ENCODE measurements at regions not wholly inside any gene's neighbourhood (a gene's known extent, or its start where the extent isn't known, plus 50 kb on each side); places are given as distances from the start of the nearest gene placed in this dataset.
"Not testable (repeated sequence)": the region's sequence is repeated elsewhere in the genome, so short reads cannot be mapped to it uniquely, and the experiment has no call there.

GRCh38 chr12:90802727-90803126, 152.2 kb downstream of the CCER1 start:
- H3K36me3 Mint-ChIP-seq (ENCODE audit: low read depth): no peaks in the 10 kb centered on the region
- no peak overlapping the region for H3K4me3 Mint-ChIP-seq
- H3K4me1 Mint-ChIP-seq (ENCODE audit: low read depth): no peaks in the 10 kb centered on the region
- H3K27me3 Mint-ChIP-seq: no peaks in the 10 kb centered on the region
- H3K9me3 Mint-ChIP-seq: peaks cover 4% of the 10 kb centered on the region
- no peak overlapping the region for H3K27ac Mint-ChIP-seq

- H3K4me1 Mint-ChIP-seq (ENCODE audit: low read depth): no peaks in the 10 kb centered on the region
- H3K4me3 Mint-ChIP-seq: no peak overlapping the region
- H3K9me3 Mint-ChIP-seq: peaks cover 4% of the 10 kb centered on the region
- H3K27me3 Mint-ChIP-seq: no peaks in the 10 kb centered on the region
- no peak overlapping the region for H3K27ac Mint-ChIP-seq
- no peaks in the 10 kb centered on the region for H3K36me3 Mint-ChIP-seq (ENCODE audit: low read depth)
Observed at GRCh38 chr12:90801776-90802175, 153.2 kb downstream of the CCER1 start.

GRCh38 chr12:90794212-90794611, 160.8 kb downstream of the CCER1 start:
- Mint-ChIP-seq H3K4me3 (no peak overlapping the region), H3K36me3 (ENCODE audit: low read depth) (no peaks in the 10 kb centered on the region), H3K4me1 (ENCODE audit: low read depth) (no peaks in the 10 kb centered on the region), H3K27ac (no peak overlapping the region), H3K9me3 (no peaks in the 10 kb centered on the region), H3K27me3 (no peaks in the 10 kb centered on the region)

GRCh38 chr12:90792718-90793117, 162.3 kb downstream of the CCER1 start:
- H3K27ac Mint-ChIP-seq; H3K4me1 Mint-ChIP-seq (ENCODE audit: low read depth); H3K4me3 Mint-ChIP-seq: not testable (repeated sequence)

GRCh38 chr12:90791445-90791844, 163.5 kb downstream of the CCER1 start:
- H3K9me3 Mint-ChIP-seq: no peaks in the 10 kb centered on the region
- no peak overlapping the region for H3K4me3 Mint-ChIP-seq
- no peak overlapping the region for H3K27ac Mint-ChIP-seq
- H3K4me1 Mint-ChIP-seq (ENCODE audit: low read depth): no peaks in the 10 kb centered on the region
- H3K27me3 Mint-ChIP-seq: no peaks in the 10 kb centered on the region
- H3K36me3 Mint-ChIP-seq (ENCODE audit: low read depth): no peaks in the 10 kb centered on the region

More at GRCh38 chr12:90792718-90793117, 162.3 kb downstream of the CCER1 start:
- not testable (repeated sequence) for H3K9me3 Mint-ChIP-seq; H3K36me3 Mint-ChIP-seq (ENCODE audit: low read depth); H3K27me3 Mint-ChIP-seq

GRCh38 chr12:90790747-90791146, 164.2 kb downstream of the CCER1 start:
- Mint-ChIP-seq H3K9me3 (no peaks in the 10 kb centered on the region), H3K4me3 (no peak overlapping the region), H3K27ac (no peak overlapping the region), H3K36me3 (ENCODE audit: low read depth) (no peaks in the 10 kb centered on the region), H3K27me3 (no peaks in the 10 kb centered on the region), H3K4me1 (ENCODE audit: low read depth) (no peaks in the 10 kb centered on the region)

GRCh38 chr12:90773491-90773890, 181.5 kb downstream of the CCER1 start:
- Mint-ChIP-seq H3K36me3 (ENCODE audit: low read depth) (no peaks in the 10 kb centered on the region), H3K27ac (no peak overlapping the region), H3K27me3 (no peaks in the 10 kb centered on the region)

GRCh38 chr12:90770861-90771260, 184.1 kb downstream of the CCER1 start:
- Mint-ChIP-seq H3K4me1 (ENCODE audit: low read depth) (no peaks in the 10 kb centered on the region), H3K27ac (no peak overlapping the region), H3K36me3 (ENCODE audit: low read depth) (no peaks in the 10 kb centered on the region), H3K4me3 (no peak overlapping the region), H3K27me3 (no peaks in the 10 kb centered on the region), H3K9me3 (no peaks in the 10 kb centered on the region)

More at GRCh38 chr12:90773491-90773890, 181.5 kb downstream of the CCER1 start:
- H3K4me1 Mint-ChIP-seq (ENCODE audit: low read depth): no peaks in the 10 kb centered on the region
- no peaks in the 10 kb centered on the region for H3K9me3 Mint-ChIP-seq
- H3K4me3 Mint-ChIP-seq: no peak overlapping the region

GRCh38 chr12:90757957-90758356, 197.0 kb downstream of the CCER1 start:
- Mint-ChIP-seq H3K4me1 (ENCODE audit: low read depth) (no peaks in the 10 kb centered on the region), H3K27me3 (no peaks in the 10 kb centered on the region), H3K9me3 (peaks cover 5% of the 10 kb centered on the region), H3K27ac (no peak overlapping the region), H3K4me3 (no peak overlapping the region), H3K36me3 (ENCODE audit: low read depth) (no peaks in the 10 kb centered on the region)

GRCh38 chr12:90745211-90745610, 209.8 kb downstream of the CCER1 start:
- no peaks in the 10 kb centered on the region for H3K36me3 Mint-ChIP-seq (ENCODE audit: low read depth)
- peaks cover 6% of the 10 kb centered on the region for H3K9me3 Mint-ChIP-seq

GRCh38 chr12:90741611-90742010, 213.4 kb downstream of the CCER1 start:
- H3K4me3 Mint-ChIP-seq: no peak overlapping the region
- H3K27me3 Mint-ChIP-seq: no peaks in the 10 kb centered on the region
- H3K4me1 Mint-ChIP-seq (ENCODE audit: low read depth): no peaks in the 10 kb centered on the region
- peaks cover 6% of the 10 kb centered on the region for H3K9me3 Mint-ChIP-seq
- no peaks in the 10 kb centered on the region for H3K36me3 Mint-ChIP-seq (ENCODE audit: low read depth)
- no peak overlapping the region for H3K27ac Mint-ChIP-seq

More at GRCh38 chr12:90745211-90745610, 209.8 kb downstream of the CCER1 start:
- Mint-ChIP-seq H3K27me3 (no peaks in the 10 kb centered on the region), H3K27ac (no peak overlapping the region), H3K4me3 (no peak overlapping the region), H3K4me1 (ENCODE audit: low read depth) (no peaks in the 10 kb centered on the region)

- no peaks in the 10 kb centered on the region for H3K36me3 Mint-ChIP-seq (ENCODE audit: low read depth)
- H3K4me1 Mint-ChIP-seq (ENCODE audit: low read depth): no peaks in the 10 kb centered on the region
- no peaks in the 10 kb centered on the region for H3K27me3 Mint-ChIP-seq
- peaks cover 9% of the 10 kb centered on the region for H3K9me3 Mint-ChIP-seq
- no peak overlapping the region for H3K4me3 Mint-ChIP-seq
- H3K27ac Mint-ChIP-seq: no peak overlapping the region
Observed at GRCh38 chr12:90729736-90730135, 225.2 kb downstream of the CCER1 start.

- Mint-ChIP-seq H3K27me3 (no peaks in the 10 kb centered on the region), H3K4me3 (no peak overlapping the region), H3K9me3 (no peaks in the 10 kb centered on the region), H3K27ac (no peak overlapping the region), H3K4me1 (ENCODE audit: low read depth) (no peaks in the 10 kb centered on the region), H3K36me3 (ENCODE audit: low read depth) (no peaks in the 10 kb centered on the region)
Observed at GRCh38 chr12:90712671-90713070, 242.3 kb downstream of the CCER1 start.

GRCh38 chr12:90710711-90711110, 244.3 kb downstream of the CCER1 start:
- no peak overlapping the region for H3K27ac Mint-ChIP-seq
- no peak overlapping the region for H3K4me3 Mint-ChIP-seq
- H3K36me3 Mint-ChIP-seq (ENCODE audit: low read depth): no peaks in the 10 kb centered on the region
- no peaks in the 10 kb centered on the region for H3K4me1 Mint-ChIP-seq (ENCODE audit: low read depth)
- no peaks in the 10 kb centered on the region for H3K27me3 Mint-ChIP-seq
- H3K9me3 Mint-ChIP-seq: no peaks in the 10 kb centered on the region

- H3K27me3 Mint-ChIP-seq: no peaks in the 10 kb centered on the region
- H3K9me3 Mint-ChIP-seq: no peaks in the 10 kb centered on the region
- H3K27ac Mint-ChIP-seq: no peak overlapping the region
- H3K4me3 Mint-ChIP-seq: no peak overlapping the region
- H3K4me1 Mint-ChIP-seq (ENCODE audit: low read depth): no peaks in the 10 kb centered on the region
- H3K36me3 Mint-ChIP-seq (ENCODE audit: low read depth): no peaks in the 10 kb centered on the region
Observed at GRCh38 chr12:90706036-90706435, 248.9 kb downstream of the CCER1 start.

GRCh38 chr12:90695415-90695814, 259.6 kb downstream of the CCER1 start:
- H3K4me1 Mint-ChIP-seq (ENCODE audit: low read depth): no peaks in the 10 kb centered on the region
- no peaks in the 10 kb centered on the region for H3K27me3 Mint-ChIP-seq
- H3K4me3 Mint-ChIP-seq: no peak overlapping the region
- H3K9me3 Mint-ChIP-seq: no peaks in the 10 kb centered on the region
- H3K27ac Mint-ChIP-seq: no peak overlapping the region
- no peaks in the 10 kb centered on the region for H3K36me3 Mint-ChIP-seq (ENCODE audit: low read depth)
